Kidney (tissue), 13 donors: ENCODE measurements at regions not wholly inside any gene's neighbourhood (a gene's known extent, or its start where the extent isn't known, plus 50 kb on each side); places are given as distances from the start of the nearest gene placed in this dataset.

ENCODE experiments used
- DNase-seq, 5 donors: peaks; one replicate each; pipeline ENCODE4 v3.0.0-alpha.2; 2013 to 2020
- FAIRE-seq: peaks from 2 replicates; lab custom pipeline; 2012; peaks lifted over from hg19 to GRCh38; lab: Jason Lieb, UNC
- H3K27ac ChIP-seq, 2 donors: one replicate each; pipeline ENCODE4 v1.7.0; 2013; ENCODE audit warnings: low read depth in 2 of 2, low read length in 2 of 2, inconsistent platforms in 1 of 2
- H3K27me3 ChIP-seq: one replicate; pipeline ENCODE4 v1.7.1; 2013; ENCODE audit warnings: low read length, inconsistent platforms; ENCODE audit not compliant: control insufficient read depth, insufficient read depth
- H3K36me3 ChIP-seq, 3 donors: one replicate each; pipeline versions ENCODE4 v1.7.0 to v1.7.1; 2013; ENCODE audit warnings: low read length in 3 of 3, control low read depth in 1 of 3, inconsistent platforms in 1 of 3; ENCODE audit not compliant: insufficient read depth in 3 of 3, control insufficient read depth in 2 of 3
- H3K4me1 ChIP-seq, 3 donors: one replicate each; pipeline versions ENCODE4 v1.7.0 to v1.7.1; 2013; ENCODE audit warnings: low read length in 3 of 3, inconsistent platforms in 1 of 3, low read depth in 1 of 3; ENCODE audit not compliant: control insufficient read depth in 2 of 3, insufficient read depth in 2 of 3
- H3K4me3 ChIP-seq, 3 donors: one replicate each; pipeline versions ENCODE4 v1.7.0 to v1.8.1; 2013; ENCODE audit warnings: low read length in 3 of 3, control low read depth in 1 of 3, inconsistent platforms in 1 of 3
- H3K9ac ChIP-seq, 3 donors: one replicate each; pipeline versions ENCODE4 v1.7.0 to v1.7.1; 2013; ENCODE audit warnings: low read length in 3 of 3, control low read depth in 1 of 3, inconsistent platforms in 1 of 3
- H3K9me3 ChIP-seq, 3 donors: one replicate each; pipeline versions ENCODE4 v1.7.0 to v1.7.1; 2013; ENCODE audit warnings: low read length in 3 of 3, control low read depth in 1 of 3, inconsistent platforms in 1 of 3; ENCODE audit not compliant: control insufficient read depth in 2 of 3, insufficient read depth in 1 of 3
- intact Hi-C: fragments of 100-400 bp; cut with DNase I; formaldehyde crosslinking; loops from one replicate; pipeline ENCODE4 v1.11.1; 2022
- TF ChIP-seq, protein P1 (sequence below): IDR thresholded peaks from 3 replicates; pipeline ENCODE4 v1.5.1; 2012; ENCODE audit warnings: mild to moderate bottlenecking, moderate library complexity, borderline replicate concordance; ENCODE audit not compliant: insufficient read depth; ENCODE audit errors: extremely low read depth
- donor health status: control.
- donor health status: control.
- donor health status: control.
- donor health status: control.
- donor health status: control.
- donor health status: DM: yes; HTN: yes; CAD: no.
- donor health status: Normal renal cell carcinoma (clear cell type).

DNA sequence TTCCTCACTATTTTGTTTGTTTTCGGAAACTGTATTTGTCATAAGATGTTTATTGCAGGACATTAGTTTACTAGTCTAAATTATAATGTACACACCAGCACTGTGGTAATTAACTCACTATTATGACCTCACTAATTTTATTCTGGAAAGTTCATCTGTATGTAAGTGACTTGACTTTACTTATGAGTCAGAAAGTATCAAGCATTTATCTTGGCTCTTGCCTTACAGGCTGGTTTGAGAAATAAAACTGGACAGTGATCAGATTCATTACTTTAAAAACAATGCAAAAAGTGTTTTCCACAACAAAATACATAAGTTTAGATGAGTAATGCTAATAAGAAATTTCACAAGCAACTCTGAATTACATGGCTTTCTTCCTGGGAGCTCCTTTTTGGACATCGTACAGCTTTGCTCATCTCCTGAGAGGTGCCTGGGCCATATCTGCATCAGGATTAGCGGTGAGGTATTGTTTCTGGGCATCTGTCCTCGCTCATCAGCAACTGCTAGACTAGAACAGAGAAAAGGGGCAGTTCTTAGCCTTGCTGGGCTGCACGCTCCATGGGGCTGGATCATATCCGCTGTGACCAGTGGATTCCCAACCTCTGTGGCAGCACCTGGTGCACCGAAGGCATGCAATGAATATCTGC is 179.8 kb downstream of the SOD2 start:
- H3K27ac ChIP-seq: no peak overlapping the region
- H3K27me3 ChIP-seq: no peaks in the 10 kb centered on the region
- intact Hi-C loops: no loop called here
- TF ChIP-seq, protein P1, sequence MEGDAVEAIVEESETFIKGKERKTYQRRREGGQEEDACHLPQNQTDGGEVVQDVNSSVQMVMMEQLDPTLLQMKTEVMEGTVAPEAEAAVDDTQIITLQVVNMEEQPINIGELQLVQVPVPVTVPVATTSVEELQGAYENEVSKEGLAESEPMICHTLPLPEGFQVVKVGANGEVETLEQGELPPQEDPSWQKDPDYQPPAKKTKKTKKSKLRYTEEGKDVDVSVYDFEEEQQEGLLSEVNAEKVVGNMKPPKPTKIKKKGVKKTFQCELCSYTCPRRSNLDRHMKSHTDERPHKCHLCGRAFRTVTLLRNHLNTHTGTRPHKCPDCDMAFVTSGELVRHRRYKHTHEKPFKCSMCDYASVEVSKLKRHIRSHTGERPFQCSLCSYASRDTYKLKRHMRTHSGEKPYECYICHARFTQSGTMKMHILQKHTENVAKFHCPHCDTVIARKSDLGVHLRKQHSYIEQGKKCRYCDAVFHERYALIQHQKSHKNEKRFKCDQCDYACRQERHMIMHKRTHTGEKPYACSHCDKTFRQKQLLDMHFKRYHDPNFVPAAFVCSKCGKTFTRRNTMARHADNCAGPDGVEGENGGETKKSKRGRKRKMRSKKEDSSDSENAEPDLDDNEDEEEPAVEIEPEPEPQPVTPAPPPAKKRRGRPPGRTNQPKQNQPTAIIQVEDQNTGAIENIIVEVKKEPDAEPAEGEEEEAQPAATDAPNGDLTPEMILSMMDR: no peak
- H3K9me3 ChIP-seq: peaks cover 0 to 3% (median 0%) of the 10 kb centered on the region in 3 donors
- DNase-seq (no peak), FAIRE-seq (no peak)
- H3K4me1 ChIP-seq: no peaks in the 10 kb centered on the region
- H3K4me3 ChIP-seq: no peak overlapping the region
- H3K9ac ChIP-seq: no peak overlapping the region
- H3K36me3 ChIP-seq: no peaks in the 10 kb centered on the region

DNA sequence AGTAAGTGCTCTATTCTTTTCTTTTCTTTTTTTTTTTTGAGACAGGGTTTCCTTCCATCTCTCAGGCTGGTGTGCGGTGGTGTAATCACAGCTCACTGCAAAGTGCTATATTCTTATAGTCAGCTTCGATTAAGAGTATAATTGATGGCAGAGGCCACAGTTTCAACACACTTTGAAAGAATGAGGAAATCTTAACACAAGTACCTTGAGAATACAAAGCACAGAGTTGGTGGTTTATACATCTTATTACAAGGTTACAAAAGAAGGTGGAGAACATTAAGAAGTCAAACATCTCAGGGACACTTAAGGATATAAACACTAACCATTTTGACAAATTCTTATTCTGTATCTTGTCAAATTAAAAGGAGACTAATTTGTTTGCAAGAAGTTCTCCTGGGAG is 180.5 kb downstream of the SOD2 start:
- H3K4me1 ChIP-seq: no peaks in the 10 kb centered on the region
- TF ChIP-seq, protein P1: no peak
- intact Hi-C loops: no loop called here
- H3K9me3 ChIP-seq: peaks cover 0 to 3% (median 0%) of the 10 kb centered on the region in 3 donors
- H3K4me3 ChIP-seq: no peak overlapping the region
- H3K36me3 ChIP-seq: no peaks in the 10 kb centered on the region
- FAIRE-seq (no peak), DNase-seq (no peak)
- H3K27ac ChIP-seq: no peak overlapping the region
- no peak overlapping the region for H3K9ac ChIP-seq
- no peaks in the 10 kb centered on the region for H3K27me3 ChIP-seq

DNA sequence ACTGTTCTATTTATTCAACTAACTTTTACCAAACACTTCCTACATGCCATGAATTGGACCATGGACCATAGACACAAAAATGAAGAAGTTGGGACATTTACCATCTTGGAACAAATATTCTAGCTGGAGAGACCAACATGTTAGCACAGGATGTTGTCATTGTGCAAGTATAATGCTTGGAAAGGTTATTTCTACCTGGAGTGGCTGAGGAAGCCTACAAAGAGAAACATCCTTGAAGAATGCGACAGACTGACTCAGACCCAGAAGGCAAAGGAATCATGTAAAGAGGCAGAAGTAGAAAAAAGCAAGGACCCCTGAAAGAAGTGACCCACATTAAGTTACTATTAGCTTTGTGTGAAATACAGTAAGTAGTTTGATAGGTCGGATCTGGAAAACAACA is 180.9 kb downstream of the SOD2 start:
- H3K9ac ChIP-seq: no peak overlapping the region
- no peaks in the 10 kb centered on the region for H3K27me3 ChIP-seq
- DNase-seq (no peak), FAIRE-seq (no peak)
- H3K9me3 ChIP-seq: peaks cover 0 to 3% (median 0%) of the 10 kb centered on the region in 3 donors
- TF ChIP-seq, protein P1: no peak
- H3K36me3 ChIP-seq: no peaks in the 10 kb centered on the region
- H3K27ac ChIP-seq: no peak overlapping the region
- intact Hi-C loops: no loop called here
- no peaks in the 10 kb centered on the region for H3K4me1 ChIP-seq
- no peak overlapping the region for H3K4me3 ChIP-seq

DNA sequence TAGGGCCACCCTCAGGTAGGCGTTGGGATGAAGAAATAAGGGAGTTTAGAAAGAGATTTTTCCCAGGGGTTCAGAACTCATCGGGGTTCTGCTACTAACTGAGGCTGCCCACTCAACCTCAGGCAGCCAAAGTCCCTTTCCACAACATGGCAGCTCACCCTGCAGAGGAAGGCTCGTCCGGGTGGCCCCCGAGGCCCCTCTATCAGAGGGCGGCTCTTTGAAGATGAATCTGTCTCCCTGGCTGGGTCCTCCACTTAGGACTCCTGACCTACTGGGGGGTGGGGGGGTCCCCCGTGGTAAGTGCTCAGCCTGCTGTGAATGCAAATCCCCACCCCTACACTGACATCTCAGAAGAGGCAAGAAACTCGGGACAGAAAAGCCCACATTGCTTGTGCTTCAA is 182.9 kb downstream of the SOD2 start:
- no peak for FAIRE-seq
- intact Hi-C loops: no loop called here
- Histone ChIP-seq H3K27me3 (no peaks in the 10 kb centered on the region), H3K9me3 (no peaks in the 10 kb centered on the region), H3K36me3 (no peaks in the 10 kb centered on the region), H3K9ac (no peak overlapping the region), H3K4me3 (no peak overlapping the region), H3K4me1 (no peaks in the 10 kb centered on the region), H3K27ac (no peak overlapping the region)
- TF ChIP-seq, protein P1: no peak
- no peak for DNase-seq
